ENCODE measurements at regions not wholly inside any gene's neighbourhood (a gene's known extent, or its start where the extent isn't known, plus 50 kb on each side); places are given as distances from the start of the nearest gene placed in this dataset.

- no peak for TF ChIP-seq CTCF (IDR thresholded peaks at IDR 0.05)
- no peak for TF ChIP-seq POLR2A (IDR thresholded peaks at IDR 0.05)
Measured at GRCh38 chr6:155847711-155848110, 392.1 kb upstream of the NOX3 start.

Data from body of pancreas (tissue), 4 donors.